ENCODE measurements at regions not wholly inside any gene's neighbourhood (a gene's known extent, or its start where the extent isn't known, plus 50 kb on each side); places are given as distances from the start of the nearest gene placed in this dataset.

DNA sequence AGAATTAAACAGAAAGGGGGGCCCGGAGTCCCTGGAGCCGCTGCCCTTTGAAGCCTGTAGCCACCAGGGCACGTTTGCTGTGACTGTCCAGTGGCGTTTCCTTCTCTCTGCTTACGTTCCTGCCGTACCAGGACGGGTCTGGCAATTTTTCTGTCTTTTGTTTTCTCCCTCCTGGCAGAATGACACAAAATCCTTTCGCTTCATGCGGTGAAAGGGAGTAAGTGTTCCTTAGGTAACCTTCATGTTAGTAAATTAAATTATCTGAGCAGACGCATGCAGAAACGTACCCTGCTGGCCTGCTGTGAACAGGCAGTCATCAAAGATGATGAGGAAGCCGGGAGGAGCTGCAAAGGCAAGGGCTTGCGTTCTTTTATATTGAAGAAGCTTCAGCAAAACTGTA, 299.3 kb upstream of the ARGLU1 start:
- TF ChIP-seq, protein P1, sequence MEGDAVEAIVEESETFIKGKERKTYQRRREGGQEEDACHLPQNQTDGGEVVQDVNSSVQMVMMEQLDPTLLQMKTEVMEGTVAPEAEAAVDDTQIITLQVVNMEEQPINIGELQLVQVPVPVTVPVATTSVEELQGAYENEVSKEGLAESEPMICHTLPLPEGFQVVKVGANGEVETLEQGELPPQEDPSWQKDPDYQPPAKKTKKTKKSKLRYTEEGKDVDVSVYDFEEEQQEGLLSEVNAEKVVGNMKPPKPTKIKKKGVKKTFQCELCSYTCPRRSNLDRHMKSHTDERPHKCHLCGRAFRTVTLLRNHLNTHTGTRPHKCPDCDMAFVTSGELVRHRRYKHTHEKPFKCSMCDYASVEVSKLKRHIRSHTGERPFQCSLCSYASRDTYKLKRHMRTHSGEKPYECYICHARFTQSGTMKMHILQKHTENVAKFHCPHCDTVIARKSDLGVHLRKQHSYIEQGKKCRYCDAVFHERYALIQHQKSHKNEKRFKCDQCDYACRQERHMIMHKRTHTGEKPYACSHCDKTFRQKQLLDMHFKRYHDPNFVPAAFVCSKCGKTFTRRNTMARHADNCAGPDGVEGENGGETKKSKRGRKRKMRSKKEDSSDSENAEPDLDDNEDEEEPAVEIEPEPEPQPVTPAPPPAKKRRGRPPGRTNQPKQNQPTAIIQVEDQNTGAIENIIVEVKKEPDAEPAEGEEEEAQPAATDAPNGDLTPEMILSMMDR (IDR thresholded peaks at IDR 0.05), result peak in 1 of 3 donors; percentile 10
- TF ChIP-seq POLR2AphosphoS5 (IDR thresholded peaks at IDR 0.05), result no peak

Measured in breast epithelium (tissue), 3 donors.